ENCODE measurements at regions not wholly inside any gene's neighbourhood (a gene's known extent, or its start where the extent isn't known, plus 50 kb on each side); places are given as distances from the start of the nearest gene placed in this dataset.

DNA sequence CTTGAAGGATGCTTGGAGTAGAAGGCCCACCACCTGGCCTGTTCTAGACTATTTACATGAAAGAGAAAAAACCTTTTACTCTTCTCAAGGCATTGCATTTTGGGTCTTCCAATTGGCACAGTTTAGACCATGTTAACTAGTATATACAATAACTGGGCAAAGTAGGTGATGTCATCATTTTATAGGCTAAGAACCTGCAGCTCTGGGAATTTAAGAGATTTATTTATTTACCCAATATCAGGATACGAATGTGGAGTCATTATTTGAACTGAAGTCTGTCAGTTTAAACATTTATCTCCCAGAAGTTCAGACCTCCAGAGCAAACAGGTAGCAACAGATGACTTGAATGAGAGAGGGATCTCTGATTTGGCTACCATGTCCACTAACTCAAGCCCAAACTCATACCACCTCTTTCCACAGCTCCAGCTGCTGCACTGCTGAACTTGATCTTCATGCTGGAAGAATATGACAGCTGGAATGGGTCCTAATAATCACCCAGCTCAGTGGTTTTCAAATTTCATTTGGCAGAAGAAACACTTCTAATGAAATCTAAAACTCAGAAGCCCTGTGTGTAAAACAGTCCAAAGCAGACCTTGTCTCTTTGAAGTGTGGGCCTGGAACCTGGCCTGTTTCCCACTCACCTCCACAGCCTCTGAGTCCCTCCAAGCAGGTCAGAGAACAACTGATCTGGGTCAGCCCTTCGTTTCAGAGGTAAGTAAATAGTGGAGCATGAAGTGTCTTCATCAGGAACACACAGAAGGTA lies 179.2 kb downstream of the EMP1 start:
- no peak for DNase-seq

- DNase-seq, result no peak
Observed at GRCh38 chr12:13374793-13375192, 178.3 kb downstream of the EMP1 start.

DNA sequence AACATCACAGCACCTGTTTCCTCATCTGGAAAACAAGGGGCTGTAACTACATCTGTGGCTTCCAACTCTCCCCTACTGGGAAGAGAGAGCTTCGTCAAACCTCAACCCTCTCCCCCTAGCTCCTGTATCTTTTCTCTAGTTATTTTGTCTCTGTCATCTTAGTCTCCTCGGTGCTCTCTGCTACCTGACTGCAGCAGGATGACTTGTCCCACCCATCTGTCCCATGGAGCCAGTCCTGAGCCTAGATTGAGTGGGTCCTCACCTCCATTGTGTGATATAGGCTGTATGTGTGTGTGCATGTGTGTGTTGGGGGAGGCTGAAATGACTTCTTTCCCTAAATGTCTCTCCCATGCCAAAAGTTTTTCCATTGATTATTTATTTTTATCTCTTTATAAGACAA lies 177.3 kb downstream of the EMP1 start:
- DNase-seq, result no peak

DNA sequence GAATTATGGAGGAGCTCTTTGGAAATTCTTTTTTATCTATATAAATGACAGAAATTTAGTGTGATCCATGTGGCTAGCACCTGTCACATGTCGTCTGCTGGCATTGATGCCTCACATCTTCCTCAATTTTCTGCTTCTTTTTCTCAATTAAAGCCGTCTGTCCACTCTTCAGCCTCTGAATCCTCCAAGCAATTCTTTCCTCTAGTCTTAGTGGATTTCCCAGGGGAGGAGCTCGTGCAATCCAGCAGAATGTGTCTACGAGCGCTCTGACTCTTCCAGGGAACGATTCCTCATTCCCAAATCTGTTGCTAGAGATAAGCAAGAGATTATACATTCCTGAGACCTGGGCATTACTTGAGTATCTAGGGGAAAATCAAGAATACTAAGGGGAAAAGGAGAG lies 176.6 kb downstream of the EMP1 start:
- DNase-seq, result no peak

DNA sequence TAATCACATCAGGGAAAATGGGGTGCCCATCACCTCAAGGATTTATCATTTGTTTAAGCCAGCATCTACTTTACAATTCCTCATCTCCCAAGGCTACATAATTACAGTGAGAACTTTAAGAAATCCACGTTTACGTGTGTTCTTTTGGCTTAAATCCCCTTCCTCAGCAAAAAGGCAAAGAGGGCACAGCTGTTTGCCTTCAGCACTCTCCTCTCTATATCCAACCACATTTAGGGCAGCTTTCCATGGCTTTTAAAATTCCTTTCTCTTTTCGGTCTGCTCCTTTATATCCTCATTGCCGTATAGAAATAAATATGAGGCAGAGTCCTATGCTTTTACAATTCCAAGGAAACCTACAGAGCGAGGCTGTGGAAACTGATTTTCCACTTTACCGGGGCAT lies 175.9 kb downstream of the EMP1 start:
- no peak for DNase-seq

DNA sequence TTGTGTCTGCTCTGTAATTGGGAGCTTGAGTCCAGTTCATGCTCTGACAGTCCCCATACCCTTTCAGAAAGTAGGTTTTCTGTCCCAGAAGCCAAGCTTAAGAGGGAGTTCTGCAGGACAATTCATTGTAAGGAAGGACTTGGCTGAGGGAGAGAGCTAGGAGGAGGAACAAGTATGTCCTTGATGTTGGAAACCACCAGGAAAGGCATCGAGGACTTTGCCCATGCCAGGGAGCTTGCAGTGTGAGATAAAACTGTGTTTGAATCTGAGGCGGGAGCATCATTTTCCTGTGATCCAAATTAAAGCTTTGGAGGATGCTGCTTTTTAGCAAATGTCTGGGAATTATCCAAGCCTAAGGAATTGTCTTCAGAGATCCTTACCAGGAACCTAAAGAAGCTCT lies 175.3 kb downstream of the EMP1 start:
- DNase-seq, result no peak

DNA sequence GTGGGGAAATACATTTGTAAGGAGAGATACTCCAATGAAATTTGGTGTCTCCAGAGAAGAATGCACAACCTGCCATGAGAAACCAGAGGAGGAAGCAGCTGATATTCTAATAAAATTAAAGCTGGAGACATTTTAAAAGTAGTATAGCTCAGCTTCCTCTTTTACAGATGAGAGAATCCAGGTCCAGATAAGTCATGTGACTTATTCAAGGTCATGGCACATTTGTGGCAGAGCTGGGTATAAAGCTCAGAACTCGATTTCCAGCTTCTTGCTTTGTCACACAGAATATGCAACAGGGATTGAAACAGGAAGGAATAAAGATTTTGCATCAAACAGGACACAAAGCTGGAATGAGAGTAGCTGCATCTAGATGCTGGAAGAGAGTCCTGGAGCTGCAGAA lies 174.8 kb downstream of the EMP1 start:
- no peak for DNase-seq

DNA sequence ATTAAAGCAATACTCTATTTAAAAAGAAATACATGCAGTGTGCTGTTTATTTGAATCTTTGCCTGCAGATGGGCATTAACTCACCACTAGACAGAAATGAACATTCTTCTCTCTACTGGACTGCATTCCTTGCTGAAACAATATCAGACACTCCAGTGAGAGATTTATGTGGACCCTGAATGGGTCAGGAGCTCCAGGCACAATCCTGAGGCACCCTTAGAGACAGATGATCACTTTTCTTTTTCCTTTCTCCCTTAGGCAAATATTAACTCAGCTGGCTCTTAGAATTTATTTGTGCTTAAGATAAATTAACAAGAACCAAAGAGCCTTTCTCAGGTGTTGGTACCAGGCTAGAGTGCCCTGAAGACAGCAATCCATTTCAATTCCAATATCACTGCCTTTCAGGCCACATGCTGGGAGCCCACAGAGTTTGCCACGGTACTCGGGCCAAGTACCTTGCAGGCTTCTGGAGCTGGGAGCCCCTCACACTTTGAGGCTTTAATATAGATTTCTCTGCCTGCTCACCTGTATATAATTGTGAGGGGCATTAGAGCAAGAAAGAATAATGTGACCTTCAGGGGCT lies 173.0 kb downstream of the EMP1 start:
- DNase-seq, result no peak

GRCh38 chr12:13368971-13369370 lies 172.4 kb downstream of the EMP1 start:
- no peak for DNase-seq

DNA sequence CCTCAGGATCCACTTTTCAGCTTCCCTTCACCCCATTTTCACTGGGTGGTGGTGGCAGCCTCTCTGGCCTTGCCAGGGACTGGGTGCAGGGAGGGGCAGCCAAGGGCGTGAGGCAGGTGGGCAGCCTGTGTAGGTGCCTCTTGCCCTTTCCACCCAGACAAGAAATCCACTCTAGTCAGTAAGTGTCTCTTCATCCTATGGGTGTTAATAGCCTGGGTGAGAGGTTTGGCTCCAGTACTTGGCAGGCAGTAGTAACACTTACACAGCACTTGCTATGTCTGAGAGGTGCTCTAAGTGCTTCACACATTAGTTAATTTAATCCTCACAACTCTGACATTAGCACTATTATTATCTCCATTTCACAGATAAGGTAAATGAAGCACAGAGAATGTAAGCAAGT lies 171.9 kb downstream of the EMP1 start:
- no peak for DNase-seq

GRCh38 chr12:13367973-13368372 lies 171.4 kb downstream of the EMP1 start:
- DNase-seq, result no peak

DNA sequence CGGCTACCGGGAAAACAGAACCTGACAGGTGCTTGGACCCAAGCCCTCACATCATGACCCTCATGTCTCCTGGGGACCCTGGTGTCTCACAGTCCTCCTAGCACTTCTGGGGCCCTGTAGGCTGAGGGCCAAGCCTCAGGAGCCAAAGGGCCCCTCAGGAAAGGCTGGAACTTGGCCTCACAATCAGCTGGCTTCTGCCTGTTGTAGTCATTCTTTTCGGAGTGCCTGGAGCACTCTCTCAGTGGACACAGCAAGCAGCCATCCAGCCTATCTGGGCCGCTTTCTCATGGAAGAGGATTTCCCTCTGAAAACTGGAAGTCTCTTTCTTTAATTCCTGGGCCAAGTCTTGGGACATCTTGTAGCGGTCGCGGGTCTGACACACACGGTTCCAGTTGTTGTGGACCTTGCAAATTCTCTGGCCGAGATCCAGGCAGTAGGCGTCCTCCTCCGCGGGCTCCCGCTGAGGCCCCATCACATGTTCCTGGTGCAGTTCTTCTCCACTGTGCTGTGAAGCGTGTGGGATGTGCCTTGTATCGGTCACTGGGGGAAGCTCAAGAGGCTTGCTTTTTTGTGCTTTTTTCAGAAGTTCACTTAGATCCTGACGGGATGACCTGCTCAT lies 169.3 kb downstream of the EMP1 start:
- DNase-seq, result no peak

DNA sequence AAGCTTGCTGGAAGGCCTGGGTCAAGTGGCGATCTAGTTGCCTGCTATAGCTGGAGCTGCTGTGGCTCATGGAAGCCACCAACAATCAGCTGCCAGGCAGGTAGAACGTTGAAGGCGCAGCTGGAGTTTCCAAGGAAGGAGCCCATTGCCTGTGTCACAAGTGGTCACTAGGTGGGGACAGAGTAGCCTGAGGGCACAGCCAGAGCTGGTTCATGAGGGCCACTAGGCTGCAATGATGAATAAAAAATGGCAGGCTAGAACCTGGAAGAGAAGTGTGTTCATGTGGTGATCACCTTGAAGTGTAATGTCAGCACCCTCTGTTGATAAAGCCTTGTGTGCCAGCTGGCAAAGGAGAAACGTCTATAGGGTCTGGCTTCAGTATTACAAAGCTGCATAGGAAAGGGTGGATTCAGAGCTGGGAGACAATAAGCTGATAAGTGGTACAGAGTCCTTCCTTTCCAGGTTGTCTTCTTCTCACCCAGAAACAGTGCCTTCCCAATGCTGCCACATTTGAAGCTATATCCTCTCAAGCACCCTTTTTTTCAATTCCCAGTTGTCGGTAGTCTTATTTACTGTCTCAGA lies 165.8 kb downstream of the EMP1 start:
- DNase-seq, result peak; percentile 9

DNA sequence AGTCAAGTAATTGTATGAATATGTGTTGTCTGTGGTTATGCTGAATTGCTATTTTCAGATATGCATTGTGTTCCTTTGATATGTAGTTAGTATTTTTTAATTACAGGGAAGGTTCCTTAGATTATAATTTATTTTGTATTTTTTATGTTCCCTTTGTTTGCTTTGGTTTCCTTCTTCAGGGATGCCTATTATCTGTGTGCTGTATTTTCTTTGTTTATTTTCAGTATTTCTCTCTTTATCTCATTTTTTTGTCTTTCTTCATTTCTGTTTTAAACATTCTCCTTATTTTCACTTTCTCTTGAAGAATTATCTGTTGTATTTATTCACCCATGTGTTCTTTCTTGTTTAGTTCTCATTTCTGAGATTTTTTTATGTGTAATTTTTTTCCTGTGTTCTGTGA lies 163.1 kb downstream of the EMP1 start:
- DNase-seq, result no peak

GRCh38 chr12:13358391-13358905 lies 161.9 kb downstream of the EMP1 start:
- no peak for DNase-seq

GRCh38 chr12:13350946-13351345 lies 154.4 kb downstream of the EMP1 start:
- no peak for DNase-seq

GRCh38 chr12:13350381-13350780 lies 153.9 kb downstream of the EMP1 start:
- DNase-seq, result no peak

- no peak for DNase-seq
Observed at GRCh38 chr12:13348464-13348863, 151.9 kb downstream of the EMP1 start.

DNA sequence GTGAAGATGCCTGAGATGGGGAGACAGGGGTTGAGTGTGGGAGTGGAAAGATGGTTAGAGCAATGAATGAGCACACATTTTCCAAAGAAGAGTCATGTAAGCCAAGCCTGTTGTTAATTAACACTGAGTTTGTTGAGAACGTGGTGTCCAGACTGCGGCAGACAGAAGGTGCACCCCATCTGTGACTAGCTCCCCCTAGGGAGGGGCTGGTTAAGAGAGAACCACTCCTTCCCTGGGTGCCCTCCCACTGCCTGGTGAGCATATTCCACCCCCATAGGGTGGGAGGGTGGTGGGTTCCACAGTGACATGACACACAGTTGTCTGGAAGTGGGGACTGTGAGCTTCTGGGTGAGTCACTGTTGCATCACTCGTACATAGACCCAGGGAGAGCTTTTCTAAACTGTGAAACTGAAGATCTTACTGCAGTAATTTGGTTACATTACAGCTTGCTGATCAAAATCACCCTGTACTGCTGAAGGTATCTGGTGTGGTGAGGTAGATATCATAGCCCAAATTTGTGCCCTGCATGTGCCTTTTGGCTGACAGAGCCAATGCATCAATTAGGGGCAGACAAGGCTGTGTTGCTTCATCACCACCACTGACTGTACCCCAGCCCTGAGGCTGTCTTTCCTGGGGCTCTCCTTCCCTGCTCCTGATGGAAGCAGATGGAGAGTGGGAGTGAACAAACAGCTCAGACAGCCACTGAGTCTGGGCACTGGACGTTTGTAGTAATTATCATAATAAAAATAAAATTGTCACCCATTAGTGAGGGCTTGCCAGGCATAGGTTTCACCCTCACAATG lies 150.9 kb downstream of the EMP1 start:
- no peak for DNase-seq

DNA sequence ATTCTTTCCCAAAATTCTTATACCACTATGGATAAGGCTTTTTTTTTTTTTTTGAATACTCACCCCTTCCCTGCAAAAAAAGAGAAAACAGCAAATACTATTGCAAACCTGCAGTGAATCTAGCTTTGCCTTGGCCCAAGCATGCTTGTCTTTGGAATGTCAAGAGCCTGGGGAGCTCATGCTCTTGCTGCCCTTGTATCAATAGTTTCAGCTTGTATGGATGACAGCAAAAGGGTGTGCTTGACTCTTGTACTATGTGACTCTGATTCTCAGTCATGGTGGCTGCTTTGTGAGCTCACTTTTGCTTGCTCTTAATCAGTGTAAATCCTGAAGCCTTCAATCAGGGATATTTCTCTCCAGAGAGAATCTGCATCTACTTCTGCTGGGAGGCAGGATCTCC lies 149.2 kb downstream of the EMP1 start:
- DNase-seq, result no peak

- no peak for DNase-seq
Observed at GRCh38 chr12:13343375-13343774, 146.8 kb downstream of the EMP1 start.

- no peak for DNase-seq
Observed at GRCh38 chr12:13342971-13343370, 146.4 kb downstream of the EMP1 start.

- no peak for DNase-seq
Observed at GRCh38 chr12:13340149-13340548, 143.6 kb downstream of the EMP1 start.
